Left renal cortex interstitium (tissue), 4 donors: ENCODE measurements at regions not wholly inside any gene's neighbourhood (a gene's known extent, or its start where the extent isn't known, plus 50 kb on each side); places are given as distances from the start of the nearest gene placed in this dataset.
"Not testable (repeated sequence)": the region's sequence is repeated elsewhere in the genome, so short reads cannot be mapped to it uniquely, and the experiment has no call there.

ENCODE experiments used
- DNase-seq, 4 donors: peaks; one replicate each; pipeline ENCODE4 v3.0.0-alpha.2; 2013; ENCODE audit warnings: low read depth in 4 of 4, low spot score in 2 of 4, missing footprints in 1 of 4

GRCh38 chrX:39421006-39421405, 619.7 kb downstream of the MID1IP1 start:
- no peak for DNase-seq

GRCh38 chrX:39425124-39425806, 624.0 kb downstream of the MID1IP1 start:
- no peak for DNase-seq

- no peak for DNase-seq
These were observed 624.8 kb downstream of the MID1IP1 start for GRCh38 chrX:39426101-39426500.

- DNase-seq: no peak
These were observed 626.2 kb downstream of the MID1IP1 start for GRCh38 chrX:39427492-39427891.

GRCh38 chrX:39427906-39428305, 626.6 kb downstream of the MID1IP1 start:
- DNase-seq: no peak

GRCh38 chrX:39430551-39430950, 629.3 kb downstream of the MID1IP1 start:
- no peak for DNase-seq

- no peak for DNase-seq
These were observed 630.6 kb downstream of the MID1IP1 start for GRCh38 chrX:39431893-39432292.

GRCh38 chrX:39434671-39435070, 633.4 kb downstream of the MID1IP1 start:
- DNase-seq: not testable (repeated sequence)

GRCh38 chrX:39436538-39436937, 635.3 kb downstream of the MID1IP1 start:
- not testable (repeated sequence) for DNase-seq

- no peak for DNase-seq
These were observed 636.6 kb downstream of the MID1IP1 start for GRCh38 chrX:39437670-39438441.

GRCh38 chrX:39438603-39439602, 637.6 kb downstream of the MID1IP1 start:
- no peak for DNase-seq

GRCh38 chrX:39439906-39440798, 638.9 kb downstream of the MID1IP1 start:
- DNase-seq: no peak

GRCh38 chrX:39440799-39441284, 639.6 kb downstream of the MID1IP1 start:
- no peak for DNase-seq

- no peak for DNase-seq
These were observed 641.1 kb downstream of the MID1IP1 start for GRCh38 chrX:39442332-39442731.

GRCh38 chrX:39443240-39443639, 642.0 kb downstream of the MID1IP1 start:
- DNase-seq: no peak

- DNase-seq: no peak
These were observed 644.1 kb downstream of the MID1IP1 start for GRCh38 chrX:39445336-39445735.

- DNase-seq: no peak
These were observed 648.1 kb downstream of the MID1IP1 start for GRCh38 chrX:39449352-39449751.

- no peak for DNase-seq
These were observed 647.4 kb downstream of the BCOR start for GRCh38 chrX:39450234-39450977.

- DNase-seq: no peak
These were observed 646.7 kb downstream of the BCOR start for GRCh38 chrX:39451046-39451445.
